H1 (cell line): ENCODE measurements at regions not wholly inside any gene's neighbourhood (a gene's known extent, or its start where the extent isn't known, plus 50 kb on each side); places are given as distances from the start of the nearest gene placed in this dataset.
A peak's percentile ranks its signal among the peaks of the same experiment; 100 is the strongest.

ENCODE experiments used
- CHD1 ChIP-seq: IDR thresholded peaks from 2 replicates; pipeline ENCODE4 v1.6.1; 2012; ENCODE audit warnings: low read depth, low read length, improper control_type of control experiment
- EP300 ChIP-seq, 2 experiments: IDR thresholded peaks; 1 replicate in 1 of 2; 2 replicates in 1 of 2; pipeline ENCODE4 v1.6.1; 2011 to 2012; ENCODE audit warnings: low read depth in 2 of 2, low read length in 2 of 2, mild to moderate bottlenecking in 2 of 2, borderline replicate concordance in 1 of 2, inconsistent platforms in 1 of 2, moderate library complexity in 1 of 2
- JUN ChIP-seq: IDR thresholded peaks from 2 replicates; pipeline ENCODE4 v1.6.1; 2011; ENCODE audit warnings: low read depth, mild to moderate bottlenecking, improper control_type of control experiment, low read length
- POLR2A ChIP-seq, 2 experiments: IDR thresholded peaks; 1 replicate in 1 of 2; 2 replicates in 1 of 2; pipeline ENCODE4 v1.6.1; 2011; ENCODE audit warnings: low read depth in 2 of 2, low read length in 2 of 2, mild to moderate bottlenecking in 2 of 2; ENCODE audit errors: control extremely low read depth in 1 of 2
- RAD21 ChIP-seq, 2 experiments: IDR thresholded peaks in 1 of 2; conservative IDR thresholded peaks in 1 of 2; 2 replicates each; pipeline ENCODE4 v1.6.1; 2011; ENCODE audit warnings: low read depth in 2 of 2, low read length in 2 of 2, improper control_type of control experiment in 1 of 2, inconsistent platforms in 1 of 2, mild to moderate bottlenecking in 1 of 2, moderate library complexity in 1 of 2
- RFX5 ChIP-seq: IDR thresholded peaks from 2 replicates; pipeline ENCODE4 v1.6.1; 2011; ENCODE audit warnings: low read depth, low read length, improper control_type of control experiment, borderline replicate concordance
- USF2 ChIP-seq: IDR thresholded peaks from 2 replicates; pipeline ENCODE4 v1.6.1; 2011; ENCODE audit warnings: low read length, improper control_type of control experiment
- TF ChIP-seq, protein P1 (sequence below), 3 experiments: IDR thresholded peaks; 1 replicate in 2 of 3; 2 replicates in 1 of 3; pipeline versions ENCODE4 v1.5.1 to v1.6.1; 2011; ENCODE audit warnings: low read length in 3 of 3, mild to moderate bottlenecking in 3 of 3, inconsistent platforms in 2 of 3, low read depth in 1 of 3, moderate library complexity in 1 of 3; ENCODE audit not compliant: insufficient read depth in 1 of 3; ENCODE audit errors: control extremely low read depth in 1 of 3

- TF ChIP-seq RAD21 (IDR thresholded peaks at IDR 0.05 in 1 of 2, conservative IDR thresholded peaks at IDR 0.05 in 1 of 2; ENCODE audit: low read depth in 2 of 2, low read length in 2 of 2) = peak; percentile 34 to 56; a peak in 2 of 4 replicates
- no peak for TF ChIP-seq JUN
- TF ChIP-seq, protein P1, sequence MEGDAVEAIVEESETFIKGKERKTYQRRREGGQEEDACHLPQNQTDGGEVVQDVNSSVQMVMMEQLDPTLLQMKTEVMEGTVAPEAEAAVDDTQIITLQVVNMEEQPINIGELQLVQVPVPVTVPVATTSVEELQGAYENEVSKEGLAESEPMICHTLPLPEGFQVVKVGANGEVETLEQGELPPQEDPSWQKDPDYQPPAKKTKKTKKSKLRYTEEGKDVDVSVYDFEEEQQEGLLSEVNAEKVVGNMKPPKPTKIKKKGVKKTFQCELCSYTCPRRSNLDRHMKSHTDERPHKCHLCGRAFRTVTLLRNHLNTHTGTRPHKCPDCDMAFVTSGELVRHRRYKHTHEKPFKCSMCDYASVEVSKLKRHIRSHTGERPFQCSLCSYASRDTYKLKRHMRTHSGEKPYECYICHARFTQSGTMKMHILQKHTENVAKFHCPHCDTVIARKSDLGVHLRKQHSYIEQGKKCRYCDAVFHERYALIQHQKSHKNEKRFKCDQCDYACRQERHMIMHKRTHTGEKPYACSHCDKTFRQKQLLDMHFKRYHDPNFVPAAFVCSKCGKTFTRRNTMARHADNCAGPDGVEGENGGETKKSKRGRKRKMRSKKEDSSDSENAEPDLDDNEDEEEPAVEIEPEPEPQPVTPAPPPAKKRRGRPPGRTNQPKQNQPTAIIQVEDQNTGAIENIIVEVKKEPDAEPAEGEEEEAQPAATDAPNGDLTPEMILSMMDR (IDR thresholded peaks at IDR 0.05; ENCODE audit: control extremely low read depth in 1 of 3, insufficient read depth in 1 of 3, low read depth in 1 of 3, low read length in 3 of 3) = peak; percentile 14 to 48 (median 42); a peak in 3 of 4 replicates
- TF ChIP-seq RFX5 = no peak
- TF ChIP-seq USF2 = peak; percentile 42; the same call in 1 of the 2 replicates
- TF ChIP-seq POLR2A (IDR thresholded peaks at IDR 0.05; ENCODE audit: control extremely low read depth in 1 of 2, low read depth in 2 of 2, low read length in 2 of 2) = no peak
- TF ChIP-seq EP300 (IDR thresholded peaks at IDR 0.05; ENCODE audit: borderline replicate concordance in 1 of 2, low read depth in 2 of 2, low read length in 2 of 2) = no peak
- TF ChIP-seq CHD1 = no peak
Observed at GRCh38 chr2:43142921-43143438, 83.4 kb downstream of the ZFP36L2 start.
